GM18517 (cell line): ENCODE measurements at regions not wholly inside any gene's neighbourhood (a gene's known extent, or its start where the extent isn't known, plus 50 kb on each side); places are given as distances from the start of the nearest gene placed in this dataset.
"Not testable (repeated sequence)": the region's sequence is repeated elsewhere in the genome, so short reads cannot be mapped to it uniquely, and the experiment has no call there.

ENCODE experiments used
- ATAC-seq: cut with Tn5 transposase; IDR thresholded peaks from one replicate; pipeline ENCODE4 v1.9.1; 2021; ENCODE audit warnings: mild to moderate bottlenecking, moderate library complexity; ENCODE audit not compliant: unreplicated experiment

DNA sequence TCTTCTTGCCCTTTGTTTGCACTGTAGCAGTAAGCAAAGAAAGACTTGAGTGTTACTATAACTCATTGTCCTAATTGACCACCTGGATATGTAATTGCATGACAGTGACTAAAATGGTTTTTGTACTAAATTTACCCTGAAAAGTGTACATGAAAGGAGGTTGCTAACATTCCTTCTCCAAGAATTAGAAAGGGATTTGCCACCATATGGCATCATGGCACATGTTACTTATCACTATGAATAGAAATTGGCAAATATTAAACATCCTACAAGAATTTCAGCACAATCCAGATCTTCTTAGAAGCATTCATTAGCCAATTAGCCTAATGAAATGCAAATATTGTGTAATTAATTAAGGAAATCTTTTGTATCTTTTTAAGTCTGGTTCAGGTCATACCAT lies 834.2 kb downstream of the STPG2 start:
- ATAC-seq, result no peak

DNA sequence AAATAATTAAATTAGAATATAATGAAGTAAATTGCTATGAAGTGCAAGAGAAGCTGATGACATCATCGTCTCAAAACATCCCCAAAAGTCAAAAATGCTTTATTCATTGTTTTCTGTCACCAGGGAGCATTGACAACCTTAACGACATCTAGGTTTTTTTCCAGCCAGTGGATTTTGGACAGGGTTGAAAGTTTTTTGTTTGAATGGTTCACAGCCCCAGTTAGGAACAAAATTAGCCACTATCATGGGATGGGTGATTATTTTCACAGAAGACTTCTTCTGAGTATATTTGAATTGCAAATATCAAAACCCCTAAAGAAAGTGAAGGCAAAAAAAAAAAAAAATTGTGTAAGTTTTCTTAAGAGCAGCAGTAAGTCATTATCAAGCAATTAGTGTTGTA lies 826.1 kb downstream of the STPG2 start:
- ATAC-seq, result no peak

DNA sequence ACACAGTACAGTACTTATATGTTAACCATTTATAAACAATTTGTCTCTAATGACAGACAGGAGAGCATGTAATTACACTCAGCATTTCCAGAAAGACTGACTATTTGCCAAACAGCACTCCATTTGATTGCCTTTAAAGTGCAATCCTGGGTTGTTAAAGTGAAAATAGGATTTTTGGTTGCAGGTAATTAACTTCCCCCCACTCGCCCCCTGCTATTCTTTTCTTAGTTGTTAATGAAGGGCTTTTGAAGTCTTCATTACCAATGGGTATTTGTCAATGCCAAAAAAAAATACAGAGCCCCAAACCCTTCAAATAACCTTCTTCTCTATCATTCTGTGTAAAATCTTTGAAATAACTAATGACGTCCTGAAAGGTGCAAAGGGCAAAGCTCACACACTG lies 825.6 kb downstream of the STPG2 start:
- no peak for ATAC-seq

DNA sequence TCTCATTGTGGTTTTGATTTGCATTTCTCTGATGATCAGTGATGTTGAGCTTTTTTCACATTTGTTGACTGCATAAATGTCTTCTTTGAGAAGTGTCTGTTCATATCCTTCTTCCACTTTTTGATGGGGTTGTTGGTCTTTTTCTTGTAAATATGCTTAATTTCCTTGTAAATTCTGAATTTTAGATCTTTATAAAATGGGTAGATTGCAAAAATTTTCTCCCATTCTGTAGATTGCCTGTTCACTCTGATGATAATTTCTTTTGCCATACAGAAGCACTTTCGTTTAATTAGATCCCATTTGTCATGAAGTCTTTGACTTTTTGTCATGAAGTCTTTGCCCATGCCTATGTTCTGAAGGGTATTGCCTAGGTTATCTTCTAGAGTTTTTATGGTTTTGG lies 817.5 kb downstream of the STPG2 start:
- not testable (repeated sequence) for ATAC-seq

DNA sequence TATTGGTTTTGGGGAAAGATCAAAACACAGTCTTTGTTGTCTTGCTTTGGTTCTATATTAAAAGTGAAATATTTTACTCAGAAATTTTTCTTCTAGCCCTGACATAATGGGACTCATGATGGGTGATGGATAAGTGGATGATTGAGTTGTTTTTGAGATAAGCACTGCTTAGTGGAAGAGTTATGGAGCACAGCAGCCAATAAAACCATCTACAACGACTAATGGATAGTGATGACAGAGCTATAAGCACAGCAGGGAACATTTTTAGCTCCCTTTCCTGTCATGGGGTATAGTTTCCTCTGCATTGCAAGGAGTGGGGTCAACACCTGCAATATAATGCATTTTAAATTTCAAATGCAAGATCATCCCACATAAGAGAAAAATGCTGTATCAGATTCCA lies 812.4 kb downstream of the STPG2 start:
- no peak for ATAC-seq

DNA sequence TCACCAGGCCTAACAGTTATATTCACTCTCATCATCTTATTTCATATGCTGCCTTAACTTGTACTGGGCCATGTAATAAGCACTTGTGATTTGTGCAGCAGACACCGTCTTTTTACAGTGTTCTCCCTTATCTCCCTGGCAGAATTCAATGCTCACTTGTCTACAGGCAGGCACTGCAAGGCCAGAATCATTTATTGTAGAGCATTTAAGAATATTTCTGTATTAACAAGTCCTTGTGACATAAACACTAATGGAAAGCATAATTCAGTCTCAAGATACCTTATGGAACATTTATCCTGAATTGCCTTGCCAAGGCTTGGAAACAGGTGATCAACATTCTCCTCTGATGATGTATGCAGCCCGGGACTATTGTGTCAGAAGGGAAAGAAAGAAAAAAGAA lies 808.9 kb downstream of the STPG2 start:
- no peak for ATAC-seq

DNA sequence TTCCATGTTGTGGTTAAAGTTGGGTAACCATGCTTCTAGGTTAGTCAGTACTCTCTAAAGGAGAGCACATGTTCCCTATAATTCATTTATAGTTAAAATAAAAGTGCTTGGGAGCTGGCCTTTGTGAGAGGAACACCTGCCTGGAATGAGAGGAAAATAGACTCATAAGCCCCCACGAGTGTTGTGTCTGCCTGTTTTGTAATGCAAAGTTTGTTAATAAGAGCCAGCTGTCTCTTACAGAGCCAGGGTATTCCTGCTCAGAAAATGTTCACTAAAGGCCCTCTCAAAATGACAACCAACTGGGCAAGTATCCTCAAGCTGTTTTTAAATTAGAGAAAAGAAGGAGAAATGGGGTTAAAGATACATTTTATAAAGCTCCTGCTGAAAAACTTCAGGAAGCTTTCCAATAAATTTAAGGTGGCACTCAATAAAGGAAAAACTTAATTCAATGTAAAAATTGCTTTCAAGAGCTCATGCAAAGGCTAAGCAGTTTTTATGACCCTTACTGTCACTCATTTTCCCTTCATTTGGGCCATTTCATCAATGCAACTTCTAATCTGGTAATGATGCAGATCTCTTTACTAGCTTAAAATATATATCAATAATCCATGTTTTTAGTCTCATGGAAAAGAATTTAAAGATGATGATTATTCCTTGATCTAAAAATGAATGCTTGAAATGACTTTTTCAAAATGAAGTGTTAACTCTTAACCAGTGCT lies 793.6 kb downstream of the STPG2 start:
- no peak for ATAC-seq

DNA sequence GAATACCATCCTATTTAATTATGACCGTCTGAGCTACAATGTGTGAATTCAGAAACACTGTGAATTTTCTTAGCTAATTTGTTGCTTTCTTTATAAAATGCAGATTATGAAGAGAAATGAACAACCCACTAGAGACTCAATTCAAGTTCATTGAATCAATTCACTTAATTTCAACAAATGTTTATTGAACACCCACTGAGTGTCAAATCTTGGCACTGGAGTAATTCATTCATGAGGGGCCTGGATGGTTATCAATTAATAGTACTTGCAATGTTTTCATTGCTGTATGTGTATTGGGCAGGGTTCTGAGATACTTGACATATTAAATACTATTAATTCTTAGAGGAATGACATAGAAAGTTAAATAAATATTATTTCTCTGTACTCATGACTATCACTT lies 789.4 kb downstream of the STPG2 start:
- no peak for ATAC-seq

DNA sequence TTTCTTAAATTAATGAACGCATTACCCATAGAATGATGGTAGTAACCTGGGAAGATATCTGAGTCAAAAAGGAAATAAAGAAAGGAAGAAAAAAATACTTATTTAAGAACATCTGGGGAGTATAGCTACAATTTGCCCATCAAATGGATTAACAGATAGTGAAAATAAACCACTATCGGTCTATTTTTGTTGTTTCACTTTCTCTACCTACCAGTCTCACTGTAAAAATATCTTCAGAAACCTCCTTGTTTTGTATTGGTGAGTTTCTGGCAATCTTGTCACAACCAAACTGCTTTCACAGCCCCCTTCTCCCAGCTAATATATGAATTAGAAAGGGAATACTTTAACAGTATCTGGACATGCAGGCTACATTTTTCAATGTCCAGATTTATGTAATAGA lies 783.5 kb downstream of the STPG2 start:
- no peak for ATAC-seq

DNA sequence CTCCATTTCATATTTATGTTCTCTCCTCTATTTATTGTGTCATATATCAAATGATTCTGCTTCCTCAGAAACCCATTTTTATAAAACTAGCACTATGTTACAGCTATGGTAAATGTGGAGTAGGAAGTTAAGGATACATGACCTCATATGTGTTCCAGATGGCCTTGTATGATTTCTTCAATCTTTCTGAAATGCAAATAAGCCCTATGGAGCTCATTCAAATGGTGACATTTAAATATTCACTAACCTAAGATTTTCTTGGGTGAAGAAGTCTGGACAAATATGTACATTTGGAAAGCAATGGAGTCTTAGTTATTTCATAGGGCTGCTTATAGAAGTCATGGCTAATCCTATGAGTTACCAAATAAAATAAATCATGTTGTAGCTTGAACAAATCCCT lies 782.5 kb downstream of the STPG2 start:
- no peak for ATAC-seq

DNA sequence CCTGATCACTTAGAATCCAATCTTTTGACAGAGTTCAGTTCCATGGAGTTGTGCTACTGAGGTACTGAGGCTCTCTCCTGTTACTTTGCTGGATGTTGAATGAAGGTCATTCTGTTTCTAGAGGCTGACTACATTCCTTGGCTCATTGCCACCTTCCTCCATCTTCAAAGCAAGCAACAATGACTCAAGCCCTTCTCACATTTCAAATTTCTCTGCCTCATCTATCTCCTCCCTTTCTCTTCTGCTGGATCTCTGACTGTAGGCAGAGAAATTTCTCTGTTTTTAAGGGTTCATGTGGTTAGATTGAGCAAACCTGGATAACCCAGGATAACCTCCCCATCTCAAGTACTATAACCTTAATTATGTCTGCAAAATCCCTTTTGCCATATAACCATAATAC lies 775.4 kb downstream of the STPG2 start:
- no peak for ATAC-seq

DNA sequence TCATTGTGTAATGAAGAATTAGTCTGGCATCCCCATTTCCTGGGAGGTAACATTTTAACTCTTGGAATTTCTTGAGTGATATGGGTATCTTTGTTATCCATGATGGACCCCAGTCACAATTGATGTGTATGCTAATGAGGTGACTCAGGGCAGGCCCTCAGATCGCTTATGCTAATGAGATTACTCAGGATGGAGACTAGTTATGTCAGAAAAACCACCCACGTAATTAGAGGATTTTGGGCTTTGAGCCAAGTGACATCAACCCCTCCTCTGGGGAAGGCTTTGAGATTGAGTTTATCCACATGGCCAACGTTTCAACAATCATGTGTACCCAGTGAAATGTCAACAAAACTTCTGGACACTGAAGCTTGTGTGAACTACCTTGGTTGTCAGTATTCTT lies 772.7 kb downstream of the STPG2 start:
- no peak for ATAC-seq

DNA sequence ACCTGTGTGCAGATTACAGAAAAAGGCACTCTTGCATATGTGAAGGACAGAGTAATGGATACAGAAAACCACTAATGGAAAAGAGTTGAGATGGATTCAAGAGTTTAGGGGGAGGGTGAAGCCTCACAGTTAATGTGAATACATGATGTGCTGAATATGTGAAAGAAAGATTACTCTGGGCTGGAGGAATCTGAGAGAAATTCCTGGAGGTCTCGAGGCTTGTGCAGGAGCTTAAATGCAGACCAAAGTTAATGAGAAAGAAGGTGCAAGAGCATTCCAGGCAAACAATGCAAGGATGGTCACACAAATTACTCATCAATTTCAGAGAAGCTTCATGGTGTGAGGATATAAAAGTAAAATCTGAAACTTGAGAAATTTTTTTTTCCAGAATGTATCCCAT lies 768.8 kb downstream of the STPG2 start:
- no peak for ATAC-seq

DNA sequence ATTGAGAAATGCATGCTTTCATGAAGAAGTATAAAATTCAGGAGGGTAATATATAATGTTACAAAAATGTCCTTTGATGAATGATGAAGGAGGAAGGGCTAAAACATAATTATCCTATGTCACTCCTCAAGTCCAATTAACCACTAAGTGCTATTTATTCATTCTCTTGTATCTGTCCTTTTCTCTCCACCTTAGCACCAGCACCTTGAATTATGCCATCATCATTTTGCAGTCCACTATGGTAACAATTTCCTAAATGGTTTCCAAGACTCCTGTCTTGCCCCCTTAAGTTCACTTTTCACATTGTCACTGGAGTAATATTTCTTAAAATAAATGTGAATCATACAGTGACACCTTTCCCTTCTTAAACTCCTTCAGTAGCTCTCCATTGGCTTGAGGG lies 756.3 kb downstream of the STPG2 start:
- no peak for ATAC-seq

DNA sequence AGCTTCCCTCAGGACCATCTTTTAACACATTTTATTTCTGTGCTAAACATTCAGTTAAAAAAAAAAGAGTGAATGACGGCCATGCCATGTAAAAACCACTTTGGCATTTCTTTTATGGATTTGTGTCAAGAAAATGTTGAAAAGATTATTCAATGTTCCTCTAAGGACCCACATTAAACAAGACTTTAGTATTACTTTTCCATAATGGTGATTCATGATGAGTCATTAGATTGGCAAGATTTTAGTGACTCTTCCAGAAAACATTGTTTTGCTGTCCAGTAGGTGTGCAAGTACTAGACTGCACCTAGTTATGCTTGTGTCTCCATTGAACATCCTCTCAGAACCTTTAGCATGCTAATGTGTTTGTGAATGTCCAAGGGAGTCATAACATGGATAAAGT lies 748.6 kb downstream of the STPG2 start:
- ATAC-seq, result no peak

DNA sequence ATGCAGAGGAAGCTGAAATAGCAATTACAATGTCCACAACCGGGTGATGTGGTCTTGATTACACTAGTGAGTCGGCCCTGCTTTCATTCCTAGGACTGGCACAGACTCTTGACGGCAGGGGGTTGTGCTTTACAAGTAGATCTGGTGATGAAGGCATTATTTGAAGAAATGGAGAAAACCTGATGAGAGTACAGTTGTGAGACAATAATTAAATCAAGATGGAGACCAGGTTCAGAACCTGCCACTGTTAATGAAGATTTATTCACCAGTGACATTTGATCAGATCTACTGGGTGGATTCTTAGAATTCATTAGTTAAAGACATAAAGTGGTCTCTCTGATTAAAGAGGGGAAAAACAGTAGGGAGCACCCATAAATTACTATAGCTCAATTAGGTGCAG lies 747.2 kb downstream of the STPG2 start:
- ATAC-seq, result no peak

DNA sequence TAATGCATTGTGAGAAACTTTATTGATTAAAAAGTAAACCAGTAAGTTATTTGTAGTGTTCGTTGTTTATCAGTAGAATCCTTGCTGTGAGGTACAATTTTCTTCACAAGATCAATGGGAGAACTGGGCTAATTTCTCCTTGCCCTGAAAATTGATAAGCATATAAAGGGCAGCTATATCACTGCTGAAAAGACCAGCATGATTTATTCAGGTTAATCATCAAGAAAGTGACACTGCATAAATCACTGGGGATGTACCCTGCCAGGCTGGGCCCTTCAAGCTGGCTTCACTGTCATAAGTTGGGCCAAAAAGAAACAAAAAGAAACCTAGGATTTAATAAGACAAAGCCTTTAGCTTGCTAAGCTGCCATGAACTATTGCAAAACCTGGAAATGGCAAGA lies 746.7 kb downstream of the STPG2 start:
- ATAC-seq, result no peak

DNA sequence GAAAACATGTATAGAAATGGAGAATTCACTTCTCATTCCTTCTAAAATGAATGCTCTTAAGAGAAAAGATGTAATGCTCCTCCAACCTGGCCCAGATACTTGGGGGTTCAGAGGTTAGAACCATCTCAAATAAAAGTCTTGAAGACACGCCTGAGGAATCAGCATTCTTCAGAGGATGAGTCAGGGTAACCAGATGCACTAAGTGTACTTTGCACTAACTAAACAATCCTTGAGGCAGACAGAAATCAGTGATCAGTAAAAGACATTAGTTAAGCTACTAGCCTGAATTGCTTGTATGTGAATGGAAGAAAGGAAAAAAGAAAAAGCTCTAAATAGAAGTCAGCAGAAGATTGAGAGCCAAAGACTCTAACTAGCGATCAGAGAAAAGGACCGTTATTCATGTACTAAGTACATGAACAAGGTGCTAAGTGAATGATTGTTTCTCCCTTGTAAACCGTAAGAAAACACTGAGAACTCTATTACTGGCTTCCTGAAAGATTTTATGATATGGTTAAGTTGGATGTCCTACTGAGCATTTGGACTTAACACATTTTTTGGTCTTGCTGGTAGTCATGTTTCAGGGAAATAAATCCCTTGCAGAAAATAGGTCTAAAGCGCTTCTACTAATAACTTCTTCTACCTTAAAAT lies 738.3 kb downstream of the STPG2 start:
- no peak for ATAC-seq

DNA sequence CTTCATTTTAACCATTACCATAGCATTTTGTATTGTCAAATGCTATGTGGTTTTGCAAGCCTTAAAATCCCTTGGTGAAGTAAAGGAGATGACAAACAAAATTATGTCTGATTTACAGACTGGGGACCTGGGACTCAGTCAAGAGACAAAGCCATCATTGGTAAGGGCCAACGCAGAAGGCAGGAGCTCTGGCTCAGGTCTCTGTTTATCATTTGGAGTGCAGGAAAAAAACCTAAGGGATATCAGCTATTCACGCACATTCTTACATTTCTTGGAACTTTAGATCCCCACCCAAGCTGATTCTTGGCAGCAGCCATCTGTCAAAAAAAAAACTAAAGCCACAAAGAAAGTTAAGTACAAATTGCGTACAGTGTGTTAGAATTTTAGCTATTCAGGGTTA lies 731.9 kb downstream of the STPG2 start:
- ATAC-seq, result no peak

DNA sequence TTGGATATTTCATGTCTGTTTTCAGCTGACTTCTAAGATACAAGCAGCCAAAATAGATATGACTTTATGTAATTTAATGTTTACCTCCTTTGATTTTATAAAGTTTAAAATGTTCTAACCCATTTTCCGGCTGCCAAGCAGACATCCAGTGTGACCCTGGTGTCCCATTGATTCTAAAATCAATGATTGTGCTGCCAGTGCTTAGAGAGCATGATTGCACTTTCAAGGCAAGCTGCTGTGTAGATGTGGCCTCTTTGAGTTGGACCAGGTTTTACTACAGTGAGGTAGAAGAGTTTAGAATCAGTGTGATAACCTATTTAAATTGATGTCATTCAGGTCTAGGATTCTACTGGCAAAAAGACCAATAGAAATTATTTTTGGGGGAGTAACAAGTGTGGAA lies 730.9 kb downstream of the STPG2 start:
- ATAC-seq, result no peak

DNA sequence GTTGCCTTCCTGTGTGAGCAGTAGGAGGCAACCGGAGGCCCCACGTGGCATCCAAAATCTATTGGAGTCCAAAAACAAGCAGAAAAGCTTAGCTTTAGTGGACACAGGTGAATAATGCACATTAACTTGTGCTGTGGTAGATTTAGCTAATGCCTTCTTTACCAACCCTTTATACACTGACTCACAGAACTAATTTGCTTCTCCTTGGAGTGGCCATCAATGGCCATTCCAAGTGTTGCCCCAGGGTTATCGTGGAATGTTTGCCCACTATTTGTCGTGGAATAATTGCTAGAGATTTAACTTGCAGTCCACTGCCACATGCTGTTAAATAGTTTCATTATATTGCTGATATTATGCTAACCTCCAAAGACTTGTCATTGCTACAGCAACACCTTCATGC lies 729.1 kb downstream of the STPG2 start:
- no peak for ATAC-seq

DNA sequence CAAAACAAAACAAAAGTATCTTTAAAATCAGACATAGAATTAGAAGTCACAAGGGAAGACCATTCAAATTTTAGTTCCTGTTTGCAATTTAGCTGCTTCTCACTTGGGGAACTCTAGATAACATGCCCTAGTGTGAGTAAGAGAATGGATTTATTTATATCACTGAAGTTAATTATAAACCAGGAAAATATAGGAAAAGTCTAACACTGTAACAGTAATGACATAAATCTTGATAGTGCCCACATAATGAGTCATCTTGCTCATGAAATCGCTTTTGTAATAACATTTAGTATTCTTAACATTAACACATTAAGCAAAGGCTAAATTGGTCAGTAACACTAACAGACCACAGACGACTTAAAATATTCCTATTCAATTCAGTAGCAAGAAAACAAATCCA lies 710.7 kb downstream of the STPG2 start:
- no peak for ATAC-seq
